Nucleus accumbens (tissue), 56 donors: ENCODE measurements at regions not wholly inside any gene's neighbourhood (a gene's known extent, or its start where the extent isn't known, plus 50 kb on each side); places are given as distances from the start of the nearest gene placed in this dataset.
"Not testable (repeated sequence)": the region's sequence is repeated elsewhere in the genome, so short reads cannot be mapped to it uniquely, and the experiment has no call there.

Experiments
- DNase-seq, 56 donors: peaks; one replicate each; lab custom pipeline; 2025; lab: John Stamatoyannopoulos, UW

DNA sequence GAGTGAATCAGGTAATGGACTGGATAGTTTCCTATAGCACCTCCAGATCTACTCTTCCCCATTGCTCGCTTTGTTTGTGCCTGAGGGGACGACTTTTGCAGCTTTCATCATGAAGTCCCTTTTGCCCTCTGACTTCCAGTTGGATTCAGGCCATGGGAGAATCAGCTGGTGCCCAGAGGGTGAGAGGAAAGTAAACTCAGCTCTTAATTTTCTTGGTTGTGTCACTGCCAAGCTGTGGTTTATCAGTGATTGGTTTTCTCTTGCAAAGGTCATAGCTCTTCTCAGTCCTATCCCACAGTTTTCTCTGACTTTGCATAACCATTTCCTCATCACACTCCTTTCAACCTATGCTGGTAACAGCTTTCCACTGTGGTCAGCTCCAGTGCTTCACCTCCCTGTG, 200.1 kb downstream of the KCNJ2 start:
- no peak for DNase-seq

DNA sequence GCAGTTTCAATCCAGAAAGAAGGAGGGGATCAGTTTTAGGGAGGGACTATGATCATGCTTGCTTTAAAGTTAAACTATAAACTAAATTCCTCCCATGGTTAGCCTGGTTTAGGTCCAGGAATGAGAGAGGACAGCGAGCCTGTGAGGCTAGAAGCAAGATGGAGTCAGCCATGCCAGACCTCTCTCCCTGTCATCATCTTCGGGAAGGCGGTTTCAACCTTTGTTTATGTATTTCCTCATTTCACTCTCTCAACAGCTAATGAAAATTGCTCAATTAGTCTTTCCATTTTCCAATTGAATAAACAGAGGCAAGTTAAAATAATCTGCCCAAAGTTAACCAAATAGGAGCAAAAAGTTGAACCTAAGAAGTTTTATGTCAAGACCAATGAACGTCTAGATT, 201.5 kb downstream of the KCNJ2 start:
- DNase-seq, result no peak

DNA sequence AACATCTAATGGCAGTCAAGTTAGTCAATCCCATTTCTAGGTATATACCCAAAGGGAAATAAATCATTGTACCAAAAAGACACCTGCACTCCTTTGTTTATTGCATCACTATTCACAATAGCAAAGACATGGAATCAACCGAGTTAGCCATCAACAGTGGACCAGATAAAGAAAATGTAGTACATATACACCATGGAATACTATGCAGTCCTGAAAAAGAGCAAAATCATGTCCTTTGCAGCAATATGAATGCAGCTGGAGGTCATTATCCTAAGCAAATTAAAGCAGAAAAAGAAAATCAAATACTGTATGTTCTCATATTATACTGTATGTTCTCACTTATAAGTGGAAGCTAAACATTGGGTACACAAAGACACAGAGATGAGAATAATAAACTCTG, 204.0 kb downstream of the KCNJ2 start:
- no peak for DNase-seq

DNA sequence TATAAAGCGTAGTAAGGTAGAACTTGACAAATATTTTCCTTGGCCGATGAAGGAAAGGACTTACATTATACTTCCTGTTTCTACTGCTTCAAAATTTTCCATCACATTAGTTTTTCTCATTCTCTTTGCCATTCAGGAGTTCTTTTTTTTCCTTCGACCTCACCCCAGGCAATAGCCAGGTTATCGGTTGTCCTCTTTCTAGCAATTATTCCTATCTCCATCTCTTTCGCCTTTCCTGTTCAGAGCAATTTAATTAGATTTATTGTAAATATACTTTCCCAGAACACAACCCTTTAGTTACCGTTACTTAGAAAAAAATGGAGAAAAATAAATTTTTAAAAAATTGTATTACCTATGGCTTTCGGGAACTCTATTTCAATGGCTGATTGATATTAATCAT, 205.2 kb downstream of the KCNJ2 start:
- no peak for DNase-seq

DNA sequence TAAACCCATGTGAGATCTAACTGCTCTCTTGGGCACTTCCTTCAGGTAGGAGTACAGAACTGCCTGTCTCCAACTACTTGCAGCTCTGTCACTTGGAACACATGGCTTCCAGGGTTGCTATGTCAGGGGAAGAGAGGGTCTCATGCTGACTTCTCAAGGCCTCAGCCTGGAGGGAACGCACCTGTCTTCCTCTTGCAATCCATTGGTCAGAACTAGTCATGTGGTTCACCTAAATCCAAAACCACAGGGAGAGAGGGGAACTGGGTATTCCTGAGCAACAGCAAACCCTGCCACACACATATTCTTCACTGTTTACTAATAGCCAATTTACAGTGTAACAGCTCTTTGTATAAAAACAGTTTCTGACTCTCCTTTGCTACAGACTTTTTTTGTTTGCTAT, 206.1 kb downstream of the KCNJ2 start:
- no peak for DNase-seq

DNA sequence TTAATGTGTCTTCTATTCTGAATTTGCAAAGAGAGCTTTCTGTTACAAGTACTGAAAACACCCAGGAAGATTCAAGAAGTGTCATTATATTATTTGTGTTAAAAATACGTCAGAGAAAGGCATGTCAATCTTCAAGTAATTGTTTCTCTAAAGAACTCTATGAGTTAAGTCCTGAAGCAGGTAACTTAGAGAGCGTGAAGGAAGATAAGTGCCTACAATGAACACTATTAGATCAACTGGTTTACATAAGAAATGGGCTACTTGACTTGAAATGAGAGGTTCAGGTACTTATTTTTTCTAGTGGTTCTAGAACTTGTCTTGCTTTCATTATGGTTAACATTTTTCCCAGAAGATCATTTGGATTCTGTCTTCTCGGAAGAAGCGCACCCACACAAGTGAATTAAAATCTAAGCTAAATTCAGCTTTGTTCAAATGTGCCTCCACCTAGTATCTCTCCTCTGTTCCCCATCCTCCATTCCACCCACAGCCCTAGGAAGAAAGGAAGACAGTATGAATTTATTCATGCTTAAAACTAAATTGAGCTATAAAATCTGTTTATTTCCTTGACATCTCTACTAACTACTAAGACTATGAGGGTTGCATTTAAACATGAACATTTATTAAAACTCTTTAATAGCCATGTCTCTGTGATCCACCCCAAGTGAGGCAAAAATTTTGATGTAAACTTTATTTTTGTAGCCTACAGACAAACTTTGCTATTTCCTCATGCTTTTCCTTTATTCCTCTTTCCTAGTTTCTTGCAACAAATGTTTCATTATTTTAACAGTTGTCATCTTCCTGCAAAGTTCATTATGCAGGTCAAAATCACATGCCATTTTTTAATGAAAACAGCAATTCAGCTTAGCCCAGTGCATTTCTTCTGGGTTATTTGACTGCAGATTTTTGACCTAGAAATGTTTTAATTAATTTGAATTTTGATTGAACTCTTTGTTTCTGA, 206.8 kb downstream of the KCNJ2 start:
- peak in 10 of 56 donors; percentile 0 to 36 (median 10) for DNase-seq

DNA sequence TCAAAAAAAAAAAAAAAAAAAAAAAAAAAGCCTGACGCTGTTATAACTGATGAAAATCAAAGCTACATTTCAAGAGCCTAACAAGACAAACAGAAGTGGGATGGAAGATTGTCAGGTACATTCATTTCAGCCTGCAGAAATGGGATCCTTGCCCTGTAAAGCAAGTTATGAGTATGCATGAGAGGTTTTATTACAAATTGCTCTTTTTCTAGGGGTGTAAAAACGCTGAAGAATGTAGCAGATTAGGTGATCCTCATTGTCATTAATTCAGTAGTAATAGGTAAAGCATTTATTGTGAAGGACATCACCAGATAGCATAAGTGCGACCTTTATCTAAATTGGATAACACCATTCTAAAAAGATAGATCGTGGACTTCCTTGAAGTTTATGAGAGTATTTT, 208.3 kb downstream of the KCNJ2 start:
- no peak for DNase-seq

DNA sequence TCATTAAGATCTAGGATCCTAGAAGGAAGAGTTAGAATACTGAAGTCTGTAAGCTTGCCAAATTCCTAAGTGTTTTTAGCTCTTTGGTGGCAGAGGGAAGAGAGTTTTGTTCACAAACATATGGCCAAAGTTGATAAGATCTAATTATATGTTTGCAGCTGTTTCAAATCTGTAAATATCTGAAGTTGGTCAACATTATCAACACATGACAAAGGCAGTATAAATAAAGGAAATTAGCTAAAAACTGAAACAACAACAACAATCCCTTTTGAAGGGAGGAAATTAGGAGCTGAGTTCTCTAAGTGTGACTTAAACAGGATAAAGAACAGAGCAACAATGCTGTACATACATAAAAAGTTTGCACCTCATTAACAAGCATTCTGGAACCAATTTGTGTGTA, 208.7 kb downstream of the KCNJ2 start:
- DNase-seq, result no peak

DNA sequence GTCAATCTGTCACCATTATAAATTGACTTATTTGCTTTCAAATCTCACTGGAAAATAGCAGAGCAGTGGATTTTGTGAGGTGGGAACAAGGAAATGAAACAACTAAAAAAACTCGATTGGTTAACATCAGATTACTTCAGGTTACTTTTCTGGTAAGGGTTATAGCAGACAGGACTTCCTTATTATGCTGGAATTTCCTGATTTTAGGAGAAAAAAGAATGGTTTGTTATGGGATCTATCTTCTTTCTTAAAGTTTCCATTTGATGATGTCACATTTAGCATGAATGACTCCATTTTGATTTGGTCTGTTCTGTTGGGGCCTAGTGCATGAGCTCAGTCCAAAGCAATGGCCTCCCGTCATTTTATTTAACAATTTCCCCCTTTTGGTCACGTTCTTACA, 210.6 kb downstream of the KCNJ2 start:
- no peak for DNase-seq

DNA sequence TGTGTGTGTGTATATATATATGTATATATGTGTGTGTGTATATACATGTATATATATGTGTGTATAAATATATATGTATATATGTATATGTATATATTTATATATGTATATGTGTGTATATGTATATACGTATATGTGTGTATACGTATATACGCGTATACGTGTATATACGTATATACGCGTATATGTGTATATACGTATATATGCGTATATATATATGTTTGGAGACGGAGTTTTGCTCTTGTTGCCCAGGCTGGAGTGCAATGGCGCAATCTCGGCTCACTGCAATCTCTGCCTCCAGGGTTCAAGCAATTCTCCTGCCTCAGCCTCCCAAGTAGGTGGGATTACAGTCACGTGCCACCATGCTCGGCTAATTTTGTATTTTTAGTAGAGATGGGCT, 212.6 kb downstream of the KCNJ2 start:
- not testable (repeated sequence) for DNase-seq

DNA sequence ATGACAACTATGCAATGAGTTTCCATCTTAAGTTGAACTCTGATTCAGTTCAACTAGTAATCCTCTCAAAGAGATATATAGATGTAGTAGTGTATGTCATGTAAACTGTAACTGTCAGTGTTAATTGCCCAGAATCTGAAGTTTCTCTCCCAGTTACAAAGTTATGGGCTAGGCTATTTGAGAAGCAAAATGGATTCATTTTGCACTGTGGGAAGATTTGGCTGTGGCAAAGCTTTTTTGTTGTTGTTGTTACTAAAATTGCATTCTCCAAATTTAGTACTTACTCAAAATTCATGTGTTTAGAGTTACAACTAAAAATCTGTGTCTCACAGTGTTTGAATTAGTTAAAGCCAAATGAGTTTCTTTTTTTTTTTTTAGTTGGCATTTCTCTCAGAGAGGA, 219.0 kb downstream of the KCNJ2 start:
- no peak for DNase-seq

DNA sequence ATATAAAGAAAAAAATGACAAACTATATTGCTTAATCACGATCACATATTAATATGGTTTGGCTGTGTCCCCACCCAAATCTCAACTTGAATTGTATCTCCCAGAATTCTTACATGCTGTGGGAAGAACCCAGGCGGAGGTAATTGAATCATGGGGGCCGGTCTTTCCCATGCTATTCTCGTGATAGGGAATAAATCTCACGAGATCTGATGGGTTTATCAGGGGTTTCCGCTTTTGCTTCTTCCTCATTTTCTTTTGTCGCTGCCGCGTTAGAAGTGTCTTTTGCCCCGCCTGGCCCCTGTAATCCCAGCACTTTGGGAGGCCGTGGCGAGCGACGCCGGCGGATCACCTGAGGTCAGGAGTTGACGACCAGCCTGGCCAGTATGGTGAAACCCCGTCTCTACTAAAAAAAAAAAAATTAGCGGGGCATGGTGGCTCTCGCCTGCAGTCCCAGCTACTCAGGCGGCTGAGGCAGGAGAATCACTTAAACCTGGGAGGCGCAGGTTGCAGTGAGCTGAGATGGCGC, 220.0 kb downstream of the KCNJ2 start:
- DNase-seq, result not testable (repeated sequence)

DNA sequence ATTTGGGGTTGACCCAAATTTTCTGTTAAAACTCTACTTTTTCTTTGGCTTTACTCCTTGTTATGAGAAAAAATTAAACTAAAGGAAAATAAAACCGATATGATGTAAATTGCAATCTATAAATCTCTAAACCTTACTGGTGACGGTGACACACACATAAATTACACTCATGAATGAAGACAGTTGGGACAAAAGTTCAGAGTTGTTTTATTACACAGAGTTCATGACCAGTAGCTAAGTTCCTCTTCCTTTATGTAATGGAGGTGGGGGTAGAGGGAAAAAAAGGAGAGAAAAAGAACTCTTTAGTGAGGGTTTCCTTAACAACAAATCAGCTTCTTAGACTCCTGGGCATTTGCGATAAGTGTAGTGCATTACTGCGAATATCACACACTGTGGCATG, 220.7 kb downstream of the KCNJ2 start:
- no peak for DNase-seq

DNA sequence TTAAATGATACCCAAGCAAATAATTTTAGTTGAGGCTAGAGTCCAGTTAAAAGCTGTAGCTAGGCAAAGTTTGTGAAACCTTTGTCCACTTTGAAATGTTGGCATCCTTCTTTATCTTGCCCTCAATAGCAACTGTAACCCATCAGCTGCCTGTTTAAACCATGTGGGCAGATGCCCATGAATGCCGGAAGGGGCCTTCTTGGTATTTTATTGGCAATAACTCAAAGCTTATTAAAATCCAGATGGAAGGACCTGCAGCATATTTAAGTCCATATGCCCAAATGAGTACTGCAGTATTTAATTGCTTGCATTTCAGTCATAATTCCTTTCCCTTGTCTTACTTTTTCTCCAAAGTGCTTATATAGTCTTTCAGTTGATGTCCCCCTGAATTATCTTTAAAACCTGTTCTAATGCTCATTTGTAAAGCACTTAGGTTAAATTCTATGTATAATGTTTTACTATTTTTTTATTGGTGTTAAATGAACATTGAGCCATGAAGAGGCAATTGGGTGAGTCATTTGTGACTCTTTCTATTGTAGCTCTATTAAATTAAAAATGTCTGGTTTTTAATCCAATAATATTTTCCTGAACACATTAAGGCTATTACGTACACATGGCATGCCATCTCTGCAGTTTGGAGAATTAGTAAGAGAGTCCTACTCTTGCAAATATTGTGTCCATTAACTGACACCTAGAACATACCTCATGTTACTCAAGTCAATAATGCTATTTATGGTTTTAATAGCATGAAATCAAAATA, 225.3 kb downstream of the KCNJ2 start:
- no peak for DNase-seq

DNA sequence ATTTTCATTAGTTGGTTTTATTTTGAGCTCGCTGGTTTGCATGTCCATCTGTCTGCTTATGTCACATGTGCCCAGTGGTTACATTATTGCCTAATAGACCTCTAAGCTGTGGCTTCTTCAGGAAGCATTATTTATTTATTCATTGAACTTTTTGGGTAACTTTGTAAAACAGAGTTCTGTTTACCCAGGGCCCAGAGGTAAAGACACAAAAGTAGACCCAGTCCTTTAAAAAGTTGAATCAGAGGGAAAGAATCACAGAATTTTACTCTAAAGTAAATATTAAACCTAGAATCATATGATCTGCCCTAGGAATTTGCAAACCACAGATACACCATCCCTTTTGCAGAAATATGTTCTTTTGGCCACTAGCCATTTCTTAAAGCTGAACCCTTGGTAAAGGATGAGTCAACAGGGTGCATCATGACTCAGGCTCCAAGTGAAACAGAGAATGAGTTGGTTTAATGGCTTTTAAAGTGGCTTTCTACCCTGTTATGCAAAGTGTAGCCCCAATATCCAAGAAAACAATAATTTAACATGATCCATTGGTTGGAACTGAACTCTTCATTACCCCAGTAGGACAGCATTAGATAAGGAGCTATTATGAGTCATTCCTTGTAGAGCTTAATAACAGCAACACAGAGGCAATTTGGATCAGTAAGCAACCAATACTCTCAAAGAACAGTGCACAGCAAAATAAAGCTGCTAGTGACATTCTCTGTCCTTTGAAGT, 236.3 kb downstream of the KCNJ2 start:
- no peak for DNase-seq

DNA sequence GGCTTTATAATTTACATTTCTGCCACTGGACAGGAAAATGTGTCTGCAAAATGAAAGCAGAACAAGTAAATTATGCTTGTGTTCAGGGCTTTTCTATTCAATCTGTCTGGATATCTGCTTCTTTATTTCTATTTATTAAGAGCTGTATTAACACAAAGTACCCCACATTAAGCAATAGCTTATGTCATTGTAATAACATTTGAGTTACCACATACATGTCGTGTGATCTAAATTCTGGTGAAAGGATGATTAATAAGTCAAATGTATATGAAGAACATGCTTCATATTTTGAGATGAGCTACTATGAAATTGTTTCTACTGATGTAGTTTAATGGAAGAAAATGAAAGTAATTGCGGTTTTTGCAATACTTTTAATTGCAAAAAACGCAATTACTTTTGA, 238.2 kb downstream of the KCNJ2 start:
- no peak for DNase-seq

DNA sequence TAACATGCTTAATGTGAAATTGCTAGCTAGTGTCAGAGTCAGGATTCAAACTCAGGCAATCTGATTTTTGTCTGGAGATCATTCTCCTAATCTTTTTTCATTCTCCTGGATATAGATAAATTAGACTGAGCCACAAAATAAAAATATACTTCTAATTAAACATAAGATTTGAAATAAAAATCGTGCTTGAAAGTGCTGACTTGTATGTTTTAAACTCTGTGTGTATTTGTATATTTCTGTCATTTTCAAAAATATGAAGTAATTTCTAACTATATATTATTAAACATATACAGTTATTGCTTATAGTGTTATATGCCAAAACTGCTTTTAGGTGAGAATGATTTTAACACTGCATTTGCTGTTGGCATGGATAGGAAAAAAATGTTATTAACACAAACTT, 239.4 kb downstream of the KCNJ2 start:
- no peak for DNase-seq

DNA sequence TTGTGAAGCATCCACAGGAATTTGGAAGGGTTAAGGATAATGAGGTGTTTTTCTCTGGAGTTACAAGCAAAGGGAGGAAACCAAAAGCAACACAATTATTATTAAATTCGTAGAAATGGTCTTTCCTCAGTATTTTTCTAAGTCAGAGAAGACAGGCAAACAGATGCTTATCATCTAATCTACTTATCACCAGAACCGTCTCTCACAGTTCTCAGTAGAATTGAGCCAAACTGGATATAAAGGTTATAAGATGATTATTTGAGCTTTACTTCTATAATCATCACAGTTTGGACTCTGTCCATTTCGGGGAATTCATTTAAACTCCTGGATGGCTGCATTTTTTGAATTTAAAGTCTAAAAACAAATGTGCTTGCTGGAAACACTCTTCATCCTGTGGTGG, 245.0 kb downstream of the KCNJ2 start:
- no peak for DNase-seq

DNA sequence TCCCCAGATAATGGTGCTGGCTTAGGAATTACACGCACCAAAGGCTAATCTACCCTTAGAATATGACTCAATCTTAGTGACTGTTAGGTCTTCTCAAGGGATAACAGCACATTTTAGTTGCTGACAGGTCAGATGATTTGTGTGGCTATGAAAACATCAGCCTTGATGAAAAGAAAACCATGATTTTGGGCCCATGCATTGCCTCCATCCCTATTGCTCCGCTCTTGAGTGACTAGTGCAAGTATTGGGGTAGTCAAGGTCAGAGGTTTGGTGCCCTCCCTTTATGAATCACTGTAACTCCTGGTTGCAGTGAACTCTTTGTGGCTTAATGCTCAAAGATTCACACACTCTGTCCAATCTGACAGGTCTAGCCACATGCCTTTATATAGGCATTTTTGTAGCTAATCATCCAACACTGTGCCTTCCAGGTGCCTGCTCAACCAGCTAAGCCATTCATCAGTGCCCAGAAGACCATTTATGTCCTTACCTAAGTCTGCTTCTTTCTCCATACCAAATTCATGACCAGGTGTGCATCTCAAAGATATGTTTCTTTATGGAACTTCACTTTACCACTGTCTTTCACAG, 251.6 kb downstream of the KCNJ2 start:
- DNase-seq, result no peak

DNA sequence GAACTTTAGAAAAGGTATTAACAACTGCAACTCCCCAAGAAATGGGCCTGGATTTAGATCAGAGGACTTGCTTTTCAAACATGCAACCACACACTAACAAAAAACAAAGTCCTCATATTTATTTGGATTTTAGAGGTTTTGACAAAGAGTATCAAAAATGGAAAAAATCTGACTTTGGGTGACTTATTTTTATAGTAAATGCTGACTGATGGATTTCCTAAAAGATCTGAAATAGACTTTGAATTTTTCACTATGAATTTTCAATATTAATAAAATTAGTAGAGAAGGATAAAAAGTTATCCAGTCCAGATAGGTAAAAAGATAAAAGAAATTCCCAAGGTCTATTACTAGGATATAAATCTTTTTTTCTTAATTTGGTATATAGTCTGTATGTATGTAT, 253.5 kb downstream of the KCNJ2 start:
- DNase-seq, result no peak

DNA sequence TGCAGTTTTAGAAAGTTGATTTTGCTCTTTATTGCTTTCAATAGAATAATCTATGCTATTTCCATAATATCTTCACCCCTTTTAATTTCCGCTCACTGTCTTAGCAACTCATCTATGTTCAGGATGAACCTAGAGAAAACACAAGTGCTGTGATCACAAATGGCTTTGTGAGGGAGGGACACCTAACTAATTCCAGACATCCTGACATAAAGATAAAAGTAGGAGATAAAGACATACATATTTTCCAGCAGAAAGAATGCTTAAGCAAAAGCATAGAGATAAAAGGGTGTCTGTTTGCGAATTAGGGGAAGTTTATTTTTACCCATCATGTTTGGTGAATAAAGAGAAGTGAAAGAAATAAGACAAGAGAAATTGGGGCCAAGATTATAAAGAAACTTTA, 254.2 kb downstream of the KCNJ2 start:
- no peak for DNase-seq
